ENCODE measurements at regions not wholly inside any gene's neighbourhood (a gene's known extent, or its start where the extent isn't known, plus 50 kb on each side); places are given as distances from the start of the nearest gene placed in this dataset.

- TF ChIP-seq TCF7L2 (IDR thresholded peaks at IDR 0.05; ENCODE audit: low read depth, low read length) = no peak
- ChIA-PET POLR2A (interaction anchor here (0.6 kb wide), 1 partner anchor 13 kb away, joined by 6 read pairs; no protein-coding TSS in a partner anchor), CTCF (no interaction called here)
- Histone ChIP-seq H3K4me3 (ENCODE audit: low read depth in 2 of 2, low read length in 2 of 2) (no peak overlapping the region), H3K9me3 (ENCODE audit: control insufficient read depth, insufficient read depth, low read depth, low read length) (no peaks in the 10 kb centered on the region), H3K4me1 (ENCODE audit: control insufficient read depth, insufficient read depth, low read length) (0 out of 2 replicates have a peak, but pooled peaks cover 3% of the 10 kb centered on the region), H3K27ac (ENCODE audit: low read length) (no peak overlapping the region), H3K27me3 (ENCODE audit: control insufficient read depth, insufficient read depth, low read length) (no peaks in the 10 kb centered on the region), H3K36me3 (ENCODE audit: control insufficient read depth, insufficient read depth, low read length) (no peaks in the 10 kb centered on the region)
- no TSS peak for BruUV-seq (replicated peaks)
- ATAC-seq (peak; percentile 29; the same call in 1 of the 2 replicates), DNase-seq (ENCODE audit: low read depth, low spot score) (no peak)
- intact Hi-C loops (cut with micrococcal nuclease; ENCODE audit: unreplicated experiment) (no loop called here), in situ Hi-C loops (cut with HindIII; ENCODE audit: low pct_unique_long_range_greater_than_20kb, low sequenced_read_pairs) (no loop called here)
These were observed 169.8 kb downstream of the NOC3L start for GRCh38 chr10:94192974-94193373.

GRCh38 chr10:94193466-94193924 lies 169.2 kb downstream of the NOC3L start:
- CTCF ChIA-PET = no interaction called here
- DNase-seq (ENCODE audit: low read depth, low spot score) = no peak
- POLR2A ChIA-PET = no interaction called here
- ATAC-seq = peak; percentile 55
- H3K4me3 ChIP-seq (ENCODE audit: low read depth in 2 of 2, low read length in 2 of 2) = no peak overlapping the region
- in situ Hi-C loops (cut with HindIII; ENCODE audit: low pct_unique_long_range_greater_than_20kb, low sequenced_read_pairs) = no loop called here
- no peaks in the 10 kb centered on the region for H3K36me3 ChIP-seq (ENCODE audit: control insufficient read depth, insufficient read depth, low read length)
- H3K4me1 ChIP-seq (ENCODE audit: control insufficient read depth, insufficient read depth, low read length) = 0 out of 2 replicates have a peak, but pooled peaks cover 3% of the 10 kb centered on the region
- no peaks in the 10 kb centered on the region for H3K27me3 ChIP-seq (ENCODE audit: control insufficient read depth, insufficient read depth, low read length)
- BruUV-seq (replicated peaks) = no TSS peak
- intact Hi-C loops (cut with micrococcal nuclease; ENCODE audit: unreplicated experiment) = no loop called here
- TF ChIP-seq TCF7L2 (IDR thresholded peaks at IDR 0.05; ENCODE audit: low read depth, low read length) (no peak), POLR2AphosphoS5 (IDR thresholded peaks at IDR 0.05; ENCODE audit: low read depth, low read length) (no peak), SIN3A (IDR thresholded peaks at IDR 0.05; ENCODE audit: borderline replicate concordance, insufficient read depth, low read depth, low read length) (no peak), REST (IDR thresholded peaks at IDR 0.05; ENCODE audit: insufficient read depth in 1 of 2, low read depth in 2 of 2, low read length in 1 of 2) (no peak)
- TF ChIP-seq, protein P1, sequence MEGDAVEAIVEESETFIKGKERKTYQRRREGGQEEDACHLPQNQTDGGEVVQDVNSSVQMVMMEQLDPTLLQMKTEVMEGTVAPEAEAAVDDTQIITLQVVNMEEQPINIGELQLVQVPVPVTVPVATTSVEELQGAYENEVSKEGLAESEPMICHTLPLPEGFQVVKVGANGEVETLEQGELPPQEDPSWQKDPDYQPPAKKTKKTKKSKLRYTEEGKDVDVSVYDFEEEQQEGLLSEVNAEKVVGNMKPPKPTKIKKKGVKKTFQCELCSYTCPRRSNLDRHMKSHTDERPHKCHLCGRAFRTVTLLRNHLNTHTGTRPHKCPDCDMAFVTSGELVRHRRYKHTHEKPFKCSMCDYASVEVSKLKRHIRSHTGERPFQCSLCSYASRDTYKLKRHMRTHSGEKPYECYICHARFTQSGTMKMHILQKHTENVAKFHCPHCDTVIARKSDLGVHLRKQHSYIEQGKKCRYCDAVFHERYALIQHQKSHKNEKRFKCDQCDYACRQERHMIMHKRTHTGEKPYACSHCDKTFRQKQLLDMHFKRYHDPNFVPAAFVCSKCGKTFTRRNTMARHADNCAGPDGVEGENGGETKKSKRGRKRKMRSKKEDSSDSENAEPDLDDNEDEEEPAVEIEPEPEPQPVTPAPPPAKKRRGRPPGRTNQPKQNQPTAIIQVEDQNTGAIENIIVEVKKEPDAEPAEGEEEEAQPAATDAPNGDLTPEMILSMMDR (IDR thresholded peaks at IDR 0.05) = no peak
- H3K9me3 ChIP-seq (ENCODE audit: control insufficient read depth, insufficient read depth, low read depth, low read length) = no peaks in the 10 kb centered on the region
- H3K27ac ChIP-seq (ENCODE audit: low read length) = no peak overlapping the region

DNA sequence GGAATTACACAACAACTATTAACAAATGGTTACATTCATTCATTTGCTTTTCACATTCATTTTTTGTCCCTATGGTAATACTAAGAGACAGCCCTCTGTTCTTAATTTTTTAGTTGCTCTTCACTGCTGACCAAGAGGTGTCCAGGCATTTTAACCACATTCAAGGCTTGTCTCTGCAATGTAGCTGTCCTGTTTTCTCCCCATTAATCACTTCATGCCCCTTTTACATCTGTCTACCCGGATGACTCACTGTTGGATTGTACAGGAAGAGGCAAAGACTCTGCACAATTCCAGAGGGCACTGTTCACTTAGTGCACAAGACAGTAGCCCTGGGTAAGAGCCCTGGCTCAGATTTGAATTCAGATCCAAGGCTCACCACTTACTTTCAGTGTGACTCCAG lies 168.5 kb downstream of the NOC3L start:
- no peak for DNase-seq (ENCODE audit: low read depth, low spot score)

More for the DNA sequence above, 168.5 kb downstream of the NOC3L start:
- in situ Hi-C loops (cut with HindIII; ENCODE audit: low pct_unique_long_range_greater_than_20kb, low sequenced_read_pairs) = no loop called here
- CTCF ChIA-PET = no interaction called here
- intact Hi-C loops (cut with micrococcal nuclease; ENCODE audit: unreplicated experiment) = no loop called here
- no peaks in the 10 kb centered on the region for H3K36me3 ChIP-seq (ENCODE audit: control insufficient read depth, insufficient read depth, low read length)
- no peak overlapping the region for H3K4me3 ChIP-seq (ENCODE audit: low read depth in 2 of 2, low read length in 2 of 2)
- peak; percentile 54; the same call in 1 of the 2 replicates for ATAC-seq
- no peak overlapping the region for H3K27ac ChIP-seq (ENCODE audit: low read length)
- 0 out of 2 replicates have a peak, but pooled peaks cover 3% of the 10 kb centered on the region for H3K4me1 ChIP-seq (ENCODE audit: control insufficient read depth, insufficient read depth, low read length)
- no peaks in the 10 kb centered on the region for H3K27me3 ChIP-seq (ENCODE audit: control insufficient read depth, insufficient read depth, low read length)
- no TSS peak for BruUV-seq (replicated peaks)
- POLR2A ChIA-PET = no interaction called here
- no peaks in the 10 kb centered on the region for H3K9me3 ChIP-seq (ENCODE audit: control insufficient read depth, insufficient read depth, low read depth, low read length)
- TF ChIP-seq, protein P1 (IDR thresholded peaks at IDR 0.05) = peak; percentile 8; the same call in 1 of the 2 replicates
- TF ChIP-seq SIN3A (IDR thresholded peaks at IDR 0.05; ENCODE audit: borderline replicate concordance, insufficient read depth, low read depth, low read length) = no peak
